HUDEP-2 (cell line): ENCODE measurements at regions not wholly inside any gene's neighbourhood (a gene's known extent, or its start where the extent isn't known, plus 50 kb on each side); places are given as distances from the start of the nearest gene placed in this dataset.

Experiments
- DNase-seq, 76 experiments: peaks; one replicate each; lab custom pipeline; 2025; ENCODE audit not compliant: unreplicated experiment in 76 of 76; lab: John Stamatoyannopoulos, UW

- no peak for DNase-seq
These were observed 167.8 kb downstream of the RAB28 start for GRCh38 chr4:13316354-13316753.

GRCh38 chr4:13313856-13314255 lies 170.3 kb downstream of the RAB28 start:
- no peak for DNase-seq

DNA sequence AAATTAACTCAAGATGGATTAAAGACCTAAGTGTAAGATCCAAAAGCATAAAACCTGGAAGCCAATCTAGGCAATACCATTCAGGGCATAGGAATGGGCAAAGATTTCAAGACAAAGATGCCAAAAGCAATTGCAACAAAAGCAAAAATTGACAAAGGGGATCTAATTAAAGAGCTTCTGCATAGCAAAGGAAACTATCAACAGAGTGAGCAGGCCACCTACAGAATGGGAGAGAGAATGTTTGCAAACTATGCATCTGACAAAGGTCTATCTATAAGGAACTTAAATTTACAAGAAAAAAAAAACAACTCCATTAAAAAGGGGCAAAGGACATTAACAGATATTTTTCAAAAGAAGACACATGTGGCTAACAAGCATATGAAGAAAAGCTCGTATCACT lies 171.9 kb downstream of the RAB28 start:
- DNase-seq = no peak

DNA sequence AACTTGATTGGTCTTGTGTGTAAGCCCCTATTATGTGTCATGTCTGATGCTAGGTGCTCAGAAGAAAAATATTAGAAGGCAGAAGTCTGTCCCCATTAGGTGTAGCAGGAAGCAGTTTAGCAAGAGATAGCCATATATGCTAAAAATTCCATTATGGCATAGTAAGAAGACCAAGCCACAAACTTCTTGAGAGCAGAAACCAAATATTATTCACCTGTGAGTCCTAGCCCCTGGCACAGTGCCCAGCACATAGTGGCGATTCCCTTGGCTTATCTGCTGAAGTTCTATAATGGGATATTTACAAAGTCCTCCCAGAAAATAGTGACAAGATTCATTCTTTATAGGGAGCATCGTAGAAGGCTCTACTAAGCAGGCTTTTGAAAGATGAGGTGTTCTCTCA lies 174.4 kb downstream of the RAB28 start:
- no peak for DNase-seq

DNA sequence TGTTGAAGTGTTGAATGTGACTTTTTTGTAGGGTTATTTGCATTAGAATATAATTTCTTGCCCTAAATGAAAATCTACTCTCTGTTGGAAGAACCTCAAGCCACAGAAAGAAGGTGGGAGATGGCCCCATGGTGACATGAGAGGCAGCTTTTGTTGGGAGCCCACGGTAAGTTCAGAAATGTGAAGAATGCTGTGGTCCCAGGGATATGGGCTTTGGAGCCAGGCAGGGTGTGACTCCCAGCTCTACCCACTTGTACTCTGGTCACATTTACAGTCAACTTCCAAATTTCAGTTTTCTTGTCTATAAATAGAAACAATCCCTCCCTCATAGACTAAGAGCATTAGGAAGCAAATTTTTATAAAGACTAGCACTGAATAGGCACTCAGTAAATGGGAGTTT lies 177.8 kb downstream of the RAB28 start:
- DNase-seq = no peak

GRCh38 chr4:13302876-13303275 lies 181.3 kb downstream of the RAB28 start:
- no peak for DNase-seq

DNA sequence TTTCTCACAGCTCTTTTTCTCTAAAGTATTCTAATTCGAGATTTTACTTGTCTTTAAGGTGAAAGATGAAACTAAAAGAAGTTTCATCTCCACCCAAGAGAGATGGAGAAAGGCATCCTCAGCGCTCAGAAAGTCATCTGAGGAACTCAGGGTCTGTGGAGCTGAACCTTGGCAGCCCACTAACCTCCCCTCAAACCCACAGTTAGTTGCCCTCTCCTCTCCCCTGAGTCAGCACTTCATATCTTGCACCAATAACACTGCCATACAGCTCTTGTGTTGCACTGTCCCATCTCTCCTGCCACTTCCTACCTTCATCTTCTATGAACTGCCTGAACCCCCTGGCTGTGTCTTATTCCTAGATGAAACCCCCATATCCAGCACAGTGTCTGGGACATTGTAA lies 184.8 kb downstream of the RAB28 start:
- no peak for DNase-seq

GRCh38 chr4:13298655-13299054 lies 185.5 kb downstream of the RAB28 start:
- DNase-seq = no peak

- no peak for DNase-seq
These were observed 187.2 kb downstream of the RAB28 start for GRCh38 chr4:13296986-13297385.

DNA sequence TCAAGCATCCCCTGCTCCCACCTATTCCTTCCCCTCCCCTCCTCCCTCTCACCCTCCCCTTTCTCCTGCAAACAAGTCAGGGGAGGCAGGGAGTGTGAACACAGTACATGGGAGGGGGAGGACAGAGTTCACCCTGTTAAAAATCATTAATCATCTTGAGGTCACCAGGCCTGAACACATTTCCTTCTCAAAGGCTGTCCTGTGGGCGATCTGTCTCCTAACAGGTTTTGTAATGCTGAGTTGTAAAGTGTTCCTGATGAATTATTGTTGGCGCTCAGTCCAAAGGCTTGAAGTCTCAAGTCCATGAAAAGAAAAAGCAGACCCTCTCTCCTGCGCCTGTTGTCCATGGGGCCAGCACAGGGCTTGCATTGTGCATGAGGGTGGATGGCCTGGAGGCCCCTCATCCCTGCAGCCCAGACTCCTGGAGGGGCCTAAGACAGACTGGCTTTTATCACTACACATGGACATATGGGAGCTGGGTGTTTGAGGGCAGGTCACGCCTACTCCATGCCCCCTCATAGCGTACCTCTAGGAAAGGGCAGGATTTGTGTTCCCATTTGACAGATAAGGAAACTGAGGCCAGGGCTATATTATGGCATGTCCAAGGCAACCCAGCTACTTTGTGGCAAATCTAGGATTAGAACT lies 189.1 kb downstream of the RAB28 start:
- DNase-seq = no peak

GRCh38 chr4:13292372-13292771 lies 191.8 kb downstream of the RAB28 start:
- no peak for DNase-seq

DNA sequence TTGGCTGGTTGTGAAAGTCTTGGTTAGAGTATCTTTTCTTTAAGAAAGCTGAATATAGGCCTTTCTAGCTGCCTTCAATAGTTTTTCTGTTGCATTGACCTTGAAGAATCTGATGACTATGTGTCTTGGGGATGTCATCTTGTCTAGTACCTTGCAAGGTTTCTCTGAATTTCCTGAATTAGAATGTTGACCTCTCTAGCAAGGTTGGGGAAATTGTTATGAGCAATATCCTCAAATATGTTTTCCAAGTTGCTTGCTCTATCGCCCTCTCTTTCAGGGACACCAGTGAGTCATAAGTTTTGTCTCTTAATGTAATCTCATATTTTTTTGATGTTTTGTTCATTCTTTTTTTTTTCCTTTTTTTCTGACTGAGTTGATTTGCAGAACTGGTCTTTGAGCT lies 194.7 kb downstream of the RAB28 start:
- no peak for DNase-seq

GRCh38 chr4:13285336-13285735 lies 198.8 kb downstream of the RAB28 start:
- no peak for DNase-seq

DNA sequence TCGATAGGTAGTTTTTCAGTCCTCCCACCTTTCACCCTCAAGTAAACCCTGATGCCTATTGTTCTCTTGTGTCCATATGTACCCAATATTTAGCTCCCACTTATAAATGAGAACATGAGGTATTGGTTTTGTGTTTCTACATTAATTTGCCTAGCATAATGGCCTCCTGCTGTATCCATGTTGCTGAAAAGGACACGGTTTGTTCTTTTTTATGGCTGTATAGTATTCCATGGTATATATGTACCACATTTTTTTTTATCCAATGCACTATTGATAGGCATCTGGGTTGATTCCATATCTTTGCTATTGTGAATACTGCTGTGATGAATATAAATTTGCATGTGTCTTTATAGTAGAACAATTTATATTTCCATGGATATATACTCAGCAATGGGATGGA lies 199.2 kb downstream of the RAB28 start:
- DNase-seq = no peak

DNA sequence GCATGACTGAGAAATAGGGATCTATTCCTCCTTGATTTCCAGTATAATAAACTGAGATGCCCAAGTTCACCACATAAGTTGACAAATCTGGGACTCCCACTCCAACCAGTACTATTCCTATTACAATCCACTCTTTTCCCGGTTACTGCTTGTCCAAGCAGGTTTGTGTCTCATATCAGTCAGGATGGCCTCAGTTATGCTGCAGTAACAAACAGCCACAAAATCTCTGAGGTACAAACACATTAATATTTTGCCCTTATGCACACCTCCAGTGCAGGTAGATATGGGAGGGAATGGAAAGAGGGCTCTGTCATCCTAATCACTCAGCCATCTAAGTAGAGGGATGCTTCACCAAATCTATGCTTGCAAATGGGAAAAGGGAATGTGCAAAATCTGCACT lies 207.8 kb downstream of the RAB28 start:
- DNase-seq = no peak

DNA sequence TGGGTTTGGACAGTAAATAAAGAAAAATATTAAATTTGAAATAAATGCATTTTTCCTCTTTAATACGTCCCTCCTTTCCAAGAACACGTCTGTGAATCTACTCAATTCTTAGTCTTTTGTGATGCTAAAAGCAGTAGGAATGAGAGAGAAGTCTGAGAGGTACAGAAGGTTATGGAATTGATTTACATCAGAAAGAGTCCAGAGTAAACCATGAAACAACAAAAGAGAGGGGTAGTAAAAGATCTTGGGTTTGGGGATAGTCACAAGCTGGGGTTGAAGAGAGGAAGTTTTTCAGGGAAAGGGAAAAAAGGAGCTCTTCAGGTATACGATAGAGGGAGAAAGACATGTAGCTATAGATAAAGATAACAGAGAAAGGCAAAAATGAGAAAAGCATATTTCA lies 215.4 kb downstream of the RAB28 start:
- no peak for DNase-seq

DNA sequence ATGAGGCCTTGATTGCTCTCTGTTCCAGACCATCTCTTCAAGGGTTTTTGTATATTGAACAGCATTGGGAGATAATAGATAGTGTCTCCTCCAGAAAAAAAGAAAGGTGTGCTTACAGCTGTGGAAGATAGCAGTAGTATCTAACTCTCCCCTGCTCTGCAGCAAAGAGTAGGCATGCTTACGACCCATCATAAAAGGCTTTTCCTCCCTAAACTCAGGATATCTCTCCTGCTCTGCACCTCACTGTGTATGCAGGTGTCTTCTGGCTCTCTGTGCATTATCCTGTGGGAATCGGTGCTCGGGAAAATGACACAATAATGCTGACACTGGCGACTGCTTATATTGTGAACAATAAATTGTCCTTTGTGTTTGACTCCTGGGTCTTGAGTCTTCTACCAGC lies 216.0 kb downstream of the RAB28 start:
- DNase-seq = no peak

GRCh38 chr4:13267091-13267490 lies 217.0 kb downstream of the RAB28 start:
- no peak for DNase-seq

GRCh38 chr4:13266687-13267086 lies 217.5 kb downstream of the RAB28 start:
- no peak for DNase-seq

GRCh38 chr4:13263967-13264525 lies 220.1 kb downstream of the RAB28 start:
- DNase-seq = no peak

DNA sequence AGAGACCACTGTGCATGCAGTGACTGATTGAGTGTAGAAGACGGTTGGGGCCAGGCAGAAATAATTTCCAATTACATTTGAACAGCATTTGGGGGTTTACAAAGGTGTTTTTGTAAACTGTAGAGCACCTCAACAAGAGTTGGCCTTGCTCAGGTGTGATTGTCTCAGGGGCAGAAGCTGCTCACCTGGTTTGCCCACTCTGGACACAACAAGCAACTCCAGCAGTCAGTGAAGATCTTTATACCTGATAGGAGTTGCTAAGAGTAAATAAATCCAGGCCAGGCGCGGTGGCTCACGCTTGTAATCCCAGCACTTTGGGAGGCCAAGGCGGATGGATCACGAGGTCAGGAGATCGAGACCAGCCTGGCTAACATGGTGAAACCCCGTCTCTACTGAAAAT lies 221.3 kb downstream of the RAB28 start:
- DNase-seq = no peak

GRCh38 chr4:13261486-13262257 lies 222.5 kb downstream of the RAB28 start:
- no peak for DNase-seq
